NT2/D1 (cell line): ENCODE measurements at regions not wholly inside any gene's neighbourhood (a gene's known extent, or its start where the extent isn't known, plus 50 kb on each side); places are given as distances from the start of the nearest gene placed in this dataset.

Experiments used
- DNase-seq: peaks from one replicate; pipeline ENCODE4 v3.0.0-alpha.2; 2011; ENCODE audit warnings: low read depth, low spot score
- H3K27me3 ChIP-seq: 2 replicates; pipeline ENCODE4 v1.6.0; 2011; ENCODE audit warnings: mild to moderate bottlenecking; ENCODE audit not compliant: insufficient read length, insufficient read depth
- H3K36me3 ChIP-seq: 2 replicates; pipeline ENCODE4 v1.6.1; 2011; ENCODE audit warnings: mild to moderate bottlenecking, low read length, mixed read lengths; ENCODE audit not compliant: insufficient read depth, insufficient read length
- H3K4me1 ChIP-seq: 2 replicates; pipeline ENCODE4 v1.5.1; 2011; ENCODE audit not compliant: insufficient read depth, insufficient read length
- H3K4me3 ChIP-seq: 2 replicates; pipeline ENCODE4 v1.5.1; 2011; ENCODE audit warnings: low read depth; ENCODE audit not compliant: insufficient read length
- H3K9ac ChIP-seq: 2 replicates; pipeline ENCODE4 v1.6.0; 2011; ENCODE audit warnings: low read depth; ENCODE audit not compliant: insufficient read length
- H3K9me3 ChIP-seq: 2 replicates; pipeline ENCODE4 v1.5.1; 2011; ENCODE audit warnings: mild to moderate bottlenecking, low read length; ENCODE audit not compliant: insufficient read depth
- SUZ12 ChIP-seq: IDR thresholded peaks from 2 replicates; pipeline ENCODE4 v1.6.1; 2011; ENCODE audit not compliant: insufficient read length, insufficient read depth; ENCODE audit errors: extremely low read depth
- YY1 ChIP-seq: IDR thresholded peaks from 2 replicates; pipeline ENCODE4 v1.6.1; 2011; ENCODE audit not compliant: insufficient read length, insufficient read depth
- ZNF274 ChIP-seq: IDR thresholded peaks from 2 replicates; pipeline ENCODE4 v1.6.1; 2011; ENCODE audit warnings: mild to moderate bottlenecking, low read depth, low read length

DNA sequence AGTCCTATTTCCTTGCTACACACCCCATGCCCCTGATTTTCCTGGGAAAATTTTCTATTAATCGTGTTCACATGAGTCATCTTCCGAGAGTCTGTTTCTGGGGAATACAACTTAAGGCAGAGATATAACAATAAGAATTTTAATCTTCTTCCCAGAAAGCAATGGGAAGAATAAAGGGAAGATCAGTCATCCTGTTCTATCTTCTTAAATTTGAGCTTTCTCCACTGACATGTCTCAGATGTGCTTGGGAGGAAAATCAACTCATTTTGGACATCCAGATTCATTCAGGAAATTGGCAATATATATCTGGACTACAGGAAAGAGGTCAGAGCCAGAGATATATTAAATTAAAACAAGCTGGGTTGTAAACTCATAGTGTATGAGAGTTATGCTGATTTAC, 62.3 kb upstream of the SPAG16 start:
- no peak for DNase-seq
- no peaks in the 10 kb centered on the region for H3K27me3 ChIP-seq
- H3K36me3 ChIP-seq: no peaks in the 10 kb centered on the region
- no peak overlapping the region for H3K4me3 ChIP-seq
- no peaks in the 10 kb centered on the region for H3K4me1 ChIP-seq
- TF ChIP-seq YY1 (no peak), SUZ12 (no peak), ZNF274 (no peak)
- no peak overlapping the region for H3K9ac ChIP-seq
- no peaks in the 10 kb centered on the region for H3K9me3 ChIP-seq

DNA sequence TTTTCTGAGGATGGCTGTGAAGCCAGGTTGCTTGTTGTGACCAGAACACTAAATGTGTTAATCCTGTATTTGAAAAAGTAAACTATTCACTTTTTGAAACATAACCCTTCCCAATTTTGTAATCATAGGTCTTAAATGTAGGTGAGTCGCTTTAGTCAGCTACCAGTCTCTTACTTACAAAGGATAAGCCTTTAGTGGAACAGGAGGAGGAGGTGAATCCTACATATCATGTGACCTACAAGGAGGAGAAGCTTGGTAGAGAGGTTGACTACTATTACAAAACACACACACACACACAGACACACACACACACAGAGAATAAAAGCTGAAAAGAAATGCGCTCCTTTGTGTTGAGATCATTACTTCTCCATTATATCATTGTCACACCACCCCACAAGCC, 59.9 kb upstream of the SPAG16 start:
- Histone ChIP-seq H3K9me3 (no peaks in the 10 kb centered on the region), H3K4me3 (no peak overlapping the region), H3K36me3 (no peaks in the 10 kb centered on the region), H3K27me3 (no peaks in the 10 kb centered on the region), H3K9ac (no peak overlapping the region), H3K4me1 (no peaks in the 10 kb centered on the region)
- TF ChIP-seq SUZ12 (no peak), ZNF274 (no peak), YY1 (no peak)
- DNase-seq: no peak

DNA sequence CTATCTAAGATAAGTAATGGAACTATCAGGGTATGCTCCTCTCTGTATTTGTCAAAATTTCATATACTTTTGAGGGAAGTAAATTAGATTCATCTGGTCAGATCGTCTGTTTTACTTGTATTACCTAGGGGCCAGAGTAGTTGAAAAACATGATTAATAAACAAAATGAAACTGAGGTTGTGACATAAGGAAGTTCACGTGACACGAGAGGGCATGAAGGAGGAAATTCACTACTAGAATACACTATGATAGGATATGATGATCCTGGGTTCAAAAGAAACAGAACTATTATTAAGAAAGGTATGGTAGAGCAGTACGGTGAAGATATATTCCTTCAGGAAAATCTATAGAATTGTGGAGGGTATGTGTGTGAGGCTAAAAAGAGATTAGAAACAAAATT, 58.4 kb upstream of the SPAG16 start:
- H3K9me3 ChIP-seq: no peaks in the 10 kb centered on the region
- H3K27me3 ChIP-seq: no peaks in the 10 kb centered on the region
- DNase-seq: no peak
- no peak for TF ChIP-seq YY1
- TF ChIP-seq ZNF274: no peak
- no peak for TF ChIP-seq SUZ12
- no peak overlapping the region for H3K9ac ChIP-seq
- no peaks in the 10 kb centered on the region for H3K4me1 ChIP-seq
- H3K4me3 ChIP-seq: no peak overlapping the region
- H3K36me3 ChIP-seq: no peaks in the 10 kb centered on the region

DNA sequence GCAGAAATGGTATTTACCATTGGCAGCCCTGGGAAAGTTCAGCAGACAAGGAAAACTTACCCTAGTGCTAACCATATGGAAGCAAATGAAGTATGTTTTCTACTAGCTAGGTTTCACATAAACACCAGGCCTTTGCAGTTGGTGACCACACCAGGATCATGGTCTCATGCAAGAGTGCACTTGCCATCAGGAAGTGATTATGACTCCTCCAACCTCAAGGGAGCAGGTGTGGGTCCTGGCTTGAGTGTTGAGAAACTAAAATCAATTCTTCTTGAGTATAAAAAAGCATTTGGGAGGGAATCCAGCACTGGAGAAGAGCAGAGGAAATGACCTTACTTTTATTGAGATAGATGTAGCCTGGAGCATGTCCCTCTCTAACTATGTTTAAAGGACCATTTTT, 56.8 kb upstream of the SPAG16 start:
- Histone ChIP-seq H3K36me3 (no peaks in the 10 kb centered on the region), H3K9ac (no peak overlapping the region), H3K4me3 (no peak overlapping the region), H3K9me3 (no peaks in the 10 kb centered on the region), H3K4me1 (no peaks in the 10 kb centered on the region), H3K27me3 (no peaks in the 10 kb centered on the region)
- no peak for DNase-seq
- TF ChIP-seq YY1: no peak
- no peak for TF ChIP-seq ZNF274
- TF ChIP-seq SUZ12: no peak

DNA sequence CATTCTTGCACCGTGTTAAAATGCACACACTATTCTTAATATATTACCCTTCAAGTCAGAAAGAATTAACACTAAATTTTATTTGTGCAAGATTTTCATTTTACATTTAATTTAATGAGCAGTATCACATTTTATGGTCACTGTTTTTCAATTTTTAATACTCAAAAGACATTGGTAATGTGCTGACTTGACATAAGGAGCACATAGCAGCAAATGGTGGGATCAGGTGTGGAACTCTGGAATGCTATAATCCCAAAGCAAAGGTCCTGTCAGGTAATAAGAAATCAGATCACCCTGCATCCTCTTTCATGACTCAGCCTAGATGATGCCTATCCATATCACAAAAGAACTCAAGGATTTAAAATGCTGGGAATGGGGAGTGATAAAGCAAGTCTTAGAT, 55.6 kb upstream of the SPAG16 start:
- no peak for TF ChIP-seq YY1
- TF ChIP-seq SUZ12: no peak
- no peak for TF ChIP-seq ZNF274
- no peaks in the 10 kb centered on the region for H3K4me1 ChIP-seq
- H3K36me3 ChIP-seq: no peaks in the 10 kb centered on the region
- H3K27me3 ChIP-seq: no peaks in the 10 kb centered on the region
- H3K4me3 ChIP-seq: no peak overlapping the region
- H3K9ac ChIP-seq: no peak overlapping the region
- DNase-seq: no peak
- H3K9me3 ChIP-seq: no peaks in the 10 kb centered on the region

DNA sequence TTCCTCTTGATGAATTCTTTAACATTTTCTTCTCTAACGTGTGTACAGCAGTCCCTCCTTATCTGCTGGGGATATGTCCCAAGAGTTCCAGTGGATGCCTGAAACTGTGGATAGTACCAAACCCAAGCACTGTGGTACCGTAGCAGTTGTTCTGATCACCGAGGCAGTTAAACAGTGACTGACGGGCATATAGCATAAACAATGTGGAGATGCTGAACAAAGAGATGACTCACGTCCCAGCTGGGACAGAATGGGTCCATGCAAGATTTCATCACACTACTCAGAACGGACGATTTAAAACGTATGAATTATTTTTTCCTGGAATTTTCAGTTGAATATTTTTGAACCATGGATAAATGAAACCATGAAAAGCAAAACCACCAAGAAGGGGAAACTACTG, 54.5 kb upstream of the SPAG16 start:
- H3K36me3 ChIP-seq: no peaks in the 10 kb centered on the region
- no peaks in the 10 kb centered on the region for H3K9me3 ChIP-seq
- DNase-seq: no peak
- TF ChIP-seq ZNF274 (no peak), SUZ12 (no peak), YY1 (no peak)
- no peak overlapping the region for H3K9ac ChIP-seq
- no peak overlapping the region for H3K4me3 ChIP-seq
- no peaks in the 10 kb centered on the region for H3K27me3 ChIP-seq
- H3K4me1 ChIP-seq: no peaks in the 10 kb centered on the region

DNA sequence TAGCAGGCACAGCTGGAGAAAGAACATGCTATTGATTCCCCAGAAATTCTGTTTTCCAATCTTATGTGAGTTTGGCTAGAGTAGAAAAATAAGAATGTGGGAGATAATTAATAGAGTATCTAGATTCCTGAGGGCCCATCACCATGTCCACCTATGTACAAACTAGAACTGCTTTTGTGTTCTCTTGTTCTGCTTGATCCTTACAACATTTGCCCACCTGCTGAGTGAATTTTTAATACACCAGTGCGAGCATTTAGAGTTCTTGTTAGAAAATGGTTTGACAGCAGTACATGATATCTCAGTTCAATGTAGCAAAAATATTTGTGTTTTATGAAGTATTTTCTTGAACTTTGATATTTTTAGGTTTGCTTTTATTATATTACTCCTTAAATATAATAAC, 52.3 kb upstream of the SPAG16 start:
- no peak for TF ChIP-seq ZNF274
- TF ChIP-seq YY1: no peak
- TF ChIP-seq SUZ12: no peak
- H3K9ac ChIP-seq: no peak overlapping the region
- H3K9me3 ChIP-seq: no peaks in the 10 kb centered on the region
- no peaks in the 10 kb centered on the region for H3K36me3 ChIP-seq
- H3K4me1 ChIP-seq: no peaks in the 10 kb centered on the region
- H3K4me3 ChIP-seq: no peak overlapping the region
- no peak for DNase-seq
- H3K27me3 ChIP-seq: no peaks in the 10 kb centered on the region
